HFF-Myc (cell line): ENCODE measurements at regions not wholly inside any gene's neighbourhood (a gene's known extent, or its start where the extent isn't known, plus 50 kb on each side); places are given as distances from the start of the nearest gene placed in this dataset.

Source experiments
- DNase-seq: peaks from one replicate; pipeline ENCODE4 v3.0.0-alpha.2; 2011; ENCODE audit warnings: low read depth; ENCODE audit errors: extremely low read depth
- H3K4me3 ChIP-seq: replicated peaks from 2 replicates; pipeline ENCODE4 v1.5.1; 2011; ENCODE audit warnings: low read depth, mild to moderate bottlenecking, control low read depth, low read length
- TF ChIP-seq, protein P1 (sequence below): IDR thresholded peaks from 2 replicates; pipeline ENCODE4 v1.5.1; 2012; ENCODE audit warnings: mild to moderate bottlenecking, low read depth, low read length, control low read depth; ENCODE audit errors: missing control alignments

DNA sequence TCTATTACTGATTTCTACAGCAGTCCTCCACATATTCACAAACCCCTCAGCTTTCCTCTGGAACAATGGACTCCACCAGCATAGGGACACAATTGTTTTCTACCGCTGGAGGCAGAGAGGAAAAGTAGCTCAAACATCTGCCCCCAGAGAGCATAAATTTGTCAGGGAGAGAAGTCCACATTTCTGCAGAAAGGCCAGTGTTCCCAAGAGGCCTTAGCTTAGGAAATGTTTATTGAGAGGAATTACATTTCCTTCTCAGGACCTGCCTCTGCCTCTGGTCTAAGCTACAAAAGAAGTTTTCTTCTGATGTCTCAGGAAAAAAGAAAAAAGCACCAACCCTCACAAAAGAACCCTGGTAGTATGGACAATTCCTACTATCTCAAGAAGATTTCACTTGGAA, 217.8 kb upstream of the BMP4 start:
- DNase-seq, result no peak
- H3K4me3 ChIP-seq, result no peak overlapping the region
- TF ChIP-seq, protein P1, sequence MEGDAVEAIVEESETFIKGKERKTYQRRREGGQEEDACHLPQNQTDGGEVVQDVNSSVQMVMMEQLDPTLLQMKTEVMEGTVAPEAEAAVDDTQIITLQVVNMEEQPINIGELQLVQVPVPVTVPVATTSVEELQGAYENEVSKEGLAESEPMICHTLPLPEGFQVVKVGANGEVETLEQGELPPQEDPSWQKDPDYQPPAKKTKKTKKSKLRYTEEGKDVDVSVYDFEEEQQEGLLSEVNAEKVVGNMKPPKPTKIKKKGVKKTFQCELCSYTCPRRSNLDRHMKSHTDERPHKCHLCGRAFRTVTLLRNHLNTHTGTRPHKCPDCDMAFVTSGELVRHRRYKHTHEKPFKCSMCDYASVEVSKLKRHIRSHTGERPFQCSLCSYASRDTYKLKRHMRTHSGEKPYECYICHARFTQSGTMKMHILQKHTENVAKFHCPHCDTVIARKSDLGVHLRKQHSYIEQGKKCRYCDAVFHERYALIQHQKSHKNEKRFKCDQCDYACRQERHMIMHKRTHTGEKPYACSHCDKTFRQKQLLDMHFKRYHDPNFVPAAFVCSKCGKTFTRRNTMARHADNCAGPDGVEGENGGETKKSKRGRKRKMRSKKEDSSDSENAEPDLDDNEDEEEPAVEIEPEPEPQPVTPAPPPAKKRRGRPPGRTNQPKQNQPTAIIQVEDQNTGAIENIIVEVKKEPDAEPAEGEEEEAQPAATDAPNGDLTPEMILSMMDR, result no peak

DNA sequence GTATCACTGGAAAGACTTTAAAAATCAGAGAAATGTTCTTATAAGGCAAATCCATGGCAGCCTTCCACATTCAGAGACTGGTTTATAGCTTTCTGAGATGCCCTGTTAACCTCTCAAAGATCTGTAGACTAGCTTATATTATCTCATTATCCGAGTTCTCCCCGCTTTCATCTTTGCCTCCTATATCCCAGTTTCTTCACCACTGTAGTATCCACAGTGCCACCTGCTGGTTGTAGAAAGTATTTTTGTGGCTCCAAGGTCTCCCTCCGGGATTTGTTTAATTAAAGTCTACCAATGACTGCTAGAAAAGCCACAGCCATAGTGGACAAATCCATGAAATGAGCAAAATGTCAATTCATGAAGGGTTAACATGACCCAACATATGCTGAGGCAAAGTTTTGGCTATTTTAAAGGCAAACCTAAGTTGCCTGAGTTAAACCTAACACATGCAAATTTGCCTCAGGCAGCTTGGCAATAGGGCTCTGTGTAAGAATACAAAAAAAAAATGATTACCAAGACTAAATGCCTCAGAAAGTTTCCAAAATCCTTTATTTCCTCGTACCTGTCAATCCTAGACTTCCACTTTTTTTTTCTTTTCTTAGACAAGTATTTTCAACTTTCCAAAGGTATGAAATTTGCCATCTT, 218.8 kb upstream of the BMP4 start:
- H3K4me3 ChIP-seq, result no peak overlapping the region
- TF ChIP-seq, protein P1, result peak; percentile 59
- peak; percentile 88 for DNase-seq

DNA sequence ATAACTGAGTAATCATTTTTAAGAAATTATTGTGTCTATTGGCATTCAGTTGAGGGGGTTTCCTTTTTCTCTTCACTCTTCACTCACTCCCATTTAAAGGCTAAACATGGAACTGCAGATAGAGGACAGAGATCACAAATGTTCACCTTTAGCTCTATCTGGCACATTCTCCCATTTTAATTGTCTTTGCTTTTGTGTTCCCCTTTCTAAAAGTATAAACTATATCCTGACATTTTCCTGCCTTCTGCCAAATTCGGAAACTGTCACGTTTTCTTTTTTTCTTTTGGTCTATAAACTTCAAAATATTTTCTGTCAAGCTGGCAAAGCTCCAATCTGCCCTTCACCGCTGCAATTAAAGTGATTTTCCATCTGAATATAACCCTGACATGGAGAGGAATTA, 219.8 kb upstream of the CDKN3 start:
- no peak overlapping the region for H3K4me3 ChIP-seq
- DNase-seq, result no peak
- TF ChIP-seq, protein P1, result no peak

DNA sequence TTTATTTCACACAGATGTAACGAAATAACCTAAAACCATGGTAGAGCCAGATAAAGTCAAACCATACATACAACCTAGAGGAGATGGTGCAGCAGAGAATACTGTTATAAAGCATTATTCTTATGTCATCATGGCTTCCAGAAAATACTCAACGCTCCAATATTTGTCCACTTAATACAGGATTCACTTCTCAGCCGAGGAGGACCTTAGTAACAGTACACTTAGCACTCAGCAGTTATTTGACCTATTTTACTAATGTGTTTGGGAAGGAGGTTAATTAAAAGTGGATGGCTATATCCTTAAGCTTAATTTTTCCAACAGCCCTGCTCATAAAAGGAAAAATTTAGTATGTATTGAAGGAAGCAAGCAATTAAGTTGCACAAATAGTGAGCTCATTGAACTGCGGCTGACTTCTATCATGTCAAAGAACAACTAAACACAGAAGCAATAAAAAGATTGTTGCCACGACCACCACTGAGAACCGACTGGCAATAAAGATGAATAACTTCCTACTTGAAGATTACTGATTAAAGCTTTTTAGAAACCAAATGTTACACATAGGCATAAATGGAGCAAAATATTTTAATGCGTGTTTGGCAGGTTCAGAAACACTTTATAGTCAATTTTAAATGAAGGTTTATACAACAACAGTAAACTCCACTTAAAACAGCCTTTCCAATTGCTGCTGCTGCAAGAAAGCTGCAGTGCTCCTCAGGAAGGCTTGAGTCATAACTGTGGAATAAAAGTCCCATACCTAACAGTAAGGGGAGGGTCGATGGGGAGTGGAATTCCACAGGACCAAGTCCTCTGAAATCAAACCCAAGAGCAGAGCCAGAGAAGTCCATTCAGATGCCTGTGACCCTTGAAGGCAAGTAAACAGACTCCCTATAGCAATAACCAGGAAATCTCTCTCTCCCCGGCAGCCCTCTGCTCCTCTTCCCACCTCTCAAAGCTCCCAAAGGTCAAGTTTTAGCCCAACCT, 218.9 kb upstream of the CDKN3 start:
- no peak for DNase-seq
- H3K4me3 ChIP-seq, result no peak overlapping the region
- TF ChIP-seq, protein P1, result no peak

DNA sequence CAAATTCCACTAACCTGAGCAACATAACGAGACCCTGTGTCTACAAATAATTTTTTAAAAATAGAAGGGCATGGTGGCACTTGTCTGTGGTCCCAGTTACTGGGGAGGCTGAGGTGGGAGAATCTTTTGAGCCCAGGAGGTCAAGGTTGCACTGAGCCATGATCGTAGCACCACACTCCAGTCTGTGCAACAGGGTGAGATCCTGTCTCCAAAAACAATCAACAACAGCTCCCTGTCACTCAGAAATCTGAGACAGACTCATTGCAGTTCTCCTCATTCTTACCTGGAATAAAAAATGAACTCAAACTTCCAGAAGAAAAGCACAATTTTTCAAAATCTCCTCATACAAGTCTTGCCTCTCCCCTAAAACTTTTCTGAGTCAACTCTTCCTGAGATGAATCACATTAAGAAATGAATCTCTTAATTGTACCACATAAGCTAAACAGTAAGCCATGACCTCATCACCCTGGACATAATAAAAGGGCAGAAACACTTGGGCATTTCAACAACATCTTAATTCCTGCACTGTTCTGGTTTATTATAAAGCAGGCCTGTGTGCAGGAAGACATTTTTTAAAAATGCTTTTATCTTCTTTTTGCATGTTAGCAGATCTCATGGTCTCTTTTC, 214.3 kb upstream of the CDKN3 start:
- TF ChIP-seq, protein P1, result no peak
- peak; percentile 67 for DNase-seq
- no peak overlapping the region for H3K4me3 ChIP-seq

DNA sequence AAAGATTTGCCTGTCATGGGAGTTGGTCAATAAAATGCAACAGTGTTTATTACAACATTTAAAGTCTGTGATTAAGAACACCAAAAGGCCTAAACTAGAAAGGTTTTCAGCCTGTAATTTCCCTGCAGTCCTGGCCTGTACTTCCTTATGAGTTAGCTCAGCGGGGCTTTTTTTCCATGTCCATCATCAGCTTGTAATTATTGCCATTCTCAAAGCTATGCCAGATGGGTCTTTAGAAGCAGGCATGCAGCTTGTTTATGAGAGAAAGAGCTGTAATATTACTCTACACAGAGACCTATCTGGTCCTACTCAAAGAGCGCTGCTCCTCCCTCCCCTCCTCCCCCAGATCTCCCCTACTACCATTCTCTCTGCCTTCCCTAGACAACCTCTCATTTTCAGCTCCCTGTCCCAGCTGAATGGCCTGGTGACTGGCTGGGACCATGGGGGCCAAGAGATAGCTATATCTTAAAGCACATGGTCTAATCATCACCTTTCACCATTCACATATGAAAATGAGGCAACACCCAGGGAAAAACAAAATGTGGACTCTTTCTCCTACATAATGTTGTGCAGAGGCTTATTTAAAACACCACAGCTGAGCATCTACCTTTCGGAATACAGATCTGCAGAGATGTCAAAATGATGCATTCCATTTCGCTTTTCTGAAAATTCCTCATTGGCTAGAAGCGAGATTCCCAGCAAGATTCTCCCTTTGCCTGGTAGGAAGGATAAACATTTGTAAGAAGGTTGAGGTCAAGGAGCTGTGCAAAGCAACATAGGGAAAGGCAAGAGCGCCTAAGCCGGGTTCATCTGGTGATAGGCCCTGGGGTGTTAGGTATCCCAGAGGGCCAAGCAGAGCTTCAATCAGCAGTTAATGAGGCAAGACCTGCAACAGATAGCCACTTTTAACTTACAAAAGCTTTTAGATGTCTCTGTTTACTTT, 209.7 kb upstream of the CDKN3 start:
- TF ChIP-seq, protein P1, result no peak
- no peak for DNase-seq
- H3K4me3 ChIP-seq, result no peak overlapping the region
